Rectal smooth muscle tissue (tissue), 1 donor: ENCODE measurements at regions not wholly inside any gene's neighbourhood (a gene's known extent, or its start where the extent isn't known, plus 50 kb on each side); places are given as distances from the start of the nearest gene placed in this dataset.
A peak's percentile ranks its signal among the peaks of the same experiment; 100 is the strongest.

Experiments
- H3K27ac ChIP-seq: one replicate; pipeline ENCODE4 v1.7.0; 2013; ENCODE audit warnings: low read depth, low read length, inconsistent platforms
- H3K27me3 ChIP-seq: one replicate; pipeline ENCODE4 v1.7.0; 2013; ENCODE audit warnings: low read length; ENCODE audit not compliant: control insufficient read depth, insufficient read depth
- H3K36me3 ChIP-seq: one replicate; pipeline ENCODE4 v1.7.0; 2013; ENCODE audit warnings: low read length; ENCODE audit not compliant: control insufficient read depth, insufficient read depth
- H3K4me1 ChIP-seq: one replicate; pipeline ENCODE4 v1.7.0; 2013; ENCODE audit warnings: low read length; ENCODE audit not compliant: control insufficient read depth, insufficient read depth
- H3K4me3 ChIP-seq: one replicate; pipeline ENCODE4 v1.7.0; 2013; ENCODE audit warnings: low read length
- H3K9ac ChIP-seq: one replicate; pipeline ENCODE4 v1.7.0; 2013; ENCODE audit warnings: low read length

- Histone ChIP-seq H3K27ac (no peak overlapping the region), H3K4me1 (peaks cover 6% of the 10 kb centered on the region), H3K9ac (no peak overlapping the region), H3K4me3 (no peak overlapping the region), H3K36me3 (no peaks in the 10 kb centered on the region), H3K27me3 (no peaks in the 10 kb centered on the region)
These were observed 54.2 kb downstream of the TMEM100 start for GRCh38 chr17:55668312-55668920.

GRCh38 chr17:55666806-55667205, 55.9 kb downstream of the TMEM100 start:
- no peak overlapping the region for H3K9ac ChIP-seq

GRCh38 chr17:55664287-55664686, 58.4 kb downstream of the TMEM100 start:
- Histone ChIP-seq H3K27ac (no peak overlapping the region), H3K4me3 (no peak overlapping the region), H3K27me3 (no peaks in the 10 kb centered on the region), H3K36me3 (no peaks in the 10 kb centered on the region), H3K9ac (no peak overlapping the region), H3K4me1 (peaks cover 6% of the 10 kb centered on the region)

More at GRCh38 chr17:55666806-55667205, 55.9 kb downstream of the TMEM100 start:
- Histone ChIP-seq H3K36me3 (no peaks in the 10 kb centered on the region), H3K27me3 (no peaks in the 10 kb centered on the region), H3K27ac (no peak overlapping the region), H3K4me3 (no peak overlapping the region), H3K4me1 (peaks cover 6% of the 10 kb centered on the region)

- Histone ChIP-seq H3K4me1 (peaks cover 6% of the 10 kb centered on the region), H3K36me3 (no peaks in the 10 kb centered on the region), H3K27ac (no peak overlapping the region), H3K9ac (no peak overlapping the region), H3K27me3 (no peaks in the 10 kb centered on the region), H3K4me3 (no peak overlapping the region)
These were observed 59.3 kb downstream of the TMEM100 start for GRCh38 chr17:55663400-55663799.

DNA sequence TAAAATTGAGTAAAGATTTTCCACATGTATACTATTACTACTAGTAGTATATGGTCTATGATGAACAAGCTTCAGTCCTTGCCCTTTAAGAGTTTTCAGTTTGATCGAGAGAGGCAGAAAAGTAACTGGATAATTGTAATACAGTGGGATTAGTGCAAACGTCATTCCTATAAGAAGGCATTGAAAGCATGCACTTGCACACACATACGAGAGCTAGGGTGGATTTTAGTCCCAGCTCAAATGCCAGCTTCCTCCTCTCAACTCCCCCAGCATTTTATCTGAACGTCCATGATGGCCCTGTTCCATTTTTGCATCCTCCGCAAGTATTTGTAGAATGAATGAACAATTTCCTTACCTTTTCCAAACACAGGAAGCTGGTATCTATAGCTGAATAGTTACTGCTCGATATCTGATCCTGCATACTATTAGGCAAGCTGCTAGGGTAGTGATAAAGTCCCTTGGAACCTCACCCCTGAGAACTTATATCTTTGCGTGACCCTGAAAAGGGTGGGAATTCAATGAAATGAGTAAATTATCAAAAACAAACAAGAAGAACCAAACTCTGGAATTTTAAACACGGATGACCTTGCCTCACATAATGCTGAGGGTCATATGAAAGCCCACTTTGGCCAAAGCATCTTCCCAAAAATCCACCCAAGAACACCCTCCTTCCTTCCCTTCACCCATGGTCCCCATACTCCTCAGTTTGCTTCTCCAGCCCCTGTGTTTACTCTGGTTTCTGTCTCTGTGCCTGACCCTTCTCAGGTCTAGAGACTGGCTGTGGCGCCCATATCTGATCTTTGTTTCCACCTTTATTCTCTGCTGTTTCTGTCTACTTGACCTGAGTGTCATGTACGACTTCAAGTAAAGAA, 60.5 kb downstream of the TMEM100 start:
- Histone ChIP-seq H3K36me3 (no peaks in the 10 kb centered on the region), H3K9ac (no peak overlapping the region), H3K27me3 (no peaks in the 10 kb centered on the region), H3K4me1 (no peaks in the 10 kb centered on the region), H3K27ac (no peak overlapping the region), H3K4me3 (no peak overlapping the region)

GRCh38 chr17:55661256-55661758, 61.4 kb downstream of the TMEM100 start:
- Histone ChIP-seq H3K27ac (no peak overlapping the region), H3K36me3 (no peaks in the 10 kb centered on the region), H3K4me3 (no peak overlapping the region), H3K9ac (no peak overlapping the region), H3K27me3 (no peaks in the 10 kb centered on the region), H3K4me1 (no peaks in the 10 kb centered on the region)

DNA sequence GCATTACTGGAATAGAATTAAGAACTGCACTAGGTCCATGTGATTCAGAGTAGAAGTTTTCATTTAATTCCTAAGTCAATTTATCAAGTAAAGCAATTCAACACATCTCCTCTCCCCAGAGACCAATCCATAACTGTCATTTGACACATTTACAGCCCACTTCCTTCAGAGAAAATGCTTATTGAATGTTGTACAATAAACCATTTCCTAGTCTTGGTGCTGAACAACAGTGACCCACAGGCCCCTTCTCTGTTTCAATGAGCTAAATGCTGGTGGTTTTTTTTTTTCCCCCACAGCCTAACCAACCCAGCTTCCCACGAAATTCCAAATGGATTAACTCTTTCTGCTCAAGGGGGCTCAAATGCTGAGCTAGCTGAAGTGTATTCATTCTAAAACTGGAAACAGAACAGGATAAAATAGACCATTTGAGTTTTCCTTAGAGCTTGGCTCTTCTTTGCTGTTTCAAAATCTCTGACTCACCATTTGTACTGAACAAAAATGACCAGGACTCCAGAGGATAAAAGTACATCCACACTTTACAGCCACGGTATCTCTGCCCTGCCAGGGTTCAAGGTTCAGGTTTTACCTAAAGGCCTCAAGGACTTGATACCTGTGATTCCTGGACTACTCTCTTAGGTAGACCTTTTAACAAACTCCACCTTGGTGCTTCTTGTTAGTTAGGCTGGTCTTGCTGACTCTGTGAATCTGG, 62.3 kb downstream of the TMEM100 start:
- Histone ChIP-seq H3K36me3 (no peaks in the 10 kb centered on the region), H3K27me3 (no peaks in the 10 kb centered on the region), H3K27ac (peak overlapping the region; percentile 58), H3K4me1 (no peaks in the 10 kb centered on the region), H3K9ac (no peak overlapping the region), H3K4me3 (no peak overlapping the region)

- no peak overlapping the region for H3K4me3 ChIP-seq
- H3K9ac ChIP-seq = no peak overlapping the region
- H3K27me3 ChIP-seq = no peaks in the 10 kb centered on the region
- H3K36me3 ChIP-seq = no peaks in the 10 kb centered on the region
- H3K27ac ChIP-seq = peak overlapping the region; percentile 21
- H3K4me1 ChIP-seq = no peaks in the 10 kb centered on the region
These were observed 63.0 kb downstream of the TMEM100 start for GRCh38 chr17:55659661-55660060.

DNA sequence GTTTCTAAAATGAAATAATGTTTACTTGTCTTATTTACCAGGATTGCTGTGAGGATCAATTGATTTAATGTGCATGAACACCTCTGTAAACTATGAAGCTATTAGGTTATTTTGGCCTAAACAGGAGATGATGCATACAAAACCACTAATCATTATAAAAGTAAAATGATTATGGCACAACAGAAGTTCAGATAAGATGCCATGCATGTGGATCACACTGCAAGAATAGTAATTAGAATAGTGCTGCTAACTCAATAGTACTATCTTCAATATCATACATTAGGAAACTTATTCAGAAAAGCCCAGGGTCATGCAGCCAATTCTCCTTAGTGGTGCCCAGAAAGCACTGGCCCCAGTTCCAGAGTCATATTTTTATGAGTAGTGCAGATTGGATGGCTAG, 66.9 kb downstream of the TMEM100 start:
- H3K4me1 ChIP-seq = no peaks in the 10 kb centered on the region
- H3K36me3 ChIP-seq = no peaks in the 10 kb centered on the region
- no peaks in the 10 kb centered on the region for H3K27me3 ChIP-seq
- H3K9ac ChIP-seq = no peak overlapping the region
- no peak overlapping the region for H3K27ac ChIP-seq
- H3K4me3 ChIP-seq = no peak overlapping the region

DNA sequence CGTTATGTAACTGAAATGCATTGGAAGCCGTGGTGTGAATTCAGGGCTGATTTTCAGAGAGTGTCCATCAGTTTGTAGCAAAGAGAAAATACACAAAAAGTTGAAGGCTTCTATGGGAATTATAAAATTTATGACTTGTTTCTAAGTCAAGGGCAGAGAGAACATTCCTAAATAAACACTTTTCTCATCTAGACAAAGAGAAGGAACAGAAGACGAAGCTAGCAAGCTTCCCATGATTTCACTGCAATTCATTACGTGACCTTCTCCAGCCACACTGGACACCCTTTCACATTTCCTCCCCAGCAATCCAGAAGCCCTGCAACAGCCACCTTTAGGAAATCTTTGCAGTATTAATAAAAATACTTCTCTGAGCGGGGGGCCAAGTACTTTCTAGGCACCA, 67.8 kb downstream of the TMEM100 start:
- Histone ChIP-seq H3K4me3 (no peak overlapping the region), H3K36me3 (no peaks in the 10 kb centered on the region), H3K9ac (no peak overlapping the region), H3K4me1 (no peaks in the 10 kb centered on the region), H3K27ac (peak overlapping the region; percentile 3), H3K27me3 (no peaks in the 10 kb centered on the region)

GRCh38 chr17:55654022-55654421, 68.6 kb downstream of the TMEM100 start:
- Histone ChIP-seq H3K9ac (no peak overlapping the region), H3K27me3 (no peaks in the 10 kb centered on the region), H3K4me3 (no peak overlapping the region), H3K27ac (no peak overlapping the region), H3K36me3 (no peaks in the 10 kb centered on the region), H3K4me1 (no peaks in the 10 kb centered on the region)

DNA sequence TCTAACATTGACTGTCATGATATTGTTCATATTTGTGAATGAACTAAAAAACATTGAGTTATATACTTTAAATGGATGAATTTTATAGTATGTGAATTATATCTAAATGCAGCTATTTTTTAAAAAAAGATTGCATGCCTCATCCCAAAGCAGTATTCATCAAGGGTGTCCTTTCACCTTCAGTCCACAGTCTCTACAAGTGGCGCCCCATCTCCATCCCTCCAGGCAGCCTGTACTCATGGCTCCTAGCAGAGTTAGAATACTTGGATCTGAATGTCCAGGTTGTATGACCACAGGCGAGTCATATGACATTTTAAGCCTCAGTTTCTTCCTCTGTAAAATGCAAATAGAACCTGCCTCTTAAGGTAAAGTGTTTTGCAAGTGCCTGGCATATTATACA, 69.8 kb downstream of the TMEM100 start:
- no peak overlapping the region for H3K4me3 ChIP-seq
- H3K4me1 ChIP-seq = no peaks in the 10 kb centered on the region
- no peaks in the 10 kb centered on the region for H3K36me3 ChIP-seq
- H3K27ac ChIP-seq = no peak overlapping the region
- no peak overlapping the region for H3K9ac ChIP-seq
- H3K27me3 ChIP-seq = no peaks in the 10 kb centered on the region
